CD4-positive, alpha-beta T cell treated with Interleukin-17A for 4 hours (primary cell): ENCODE measurements at regions not wholly inside any gene's neighbourhood (a gene's known extent, or its start where the extent isn't known, plus 50 kb on each side); places are given as distances from the start of the nearest gene placed in this dataset.
"Not testable (repeated sequence)": the region's sequence is repeated elsewhere in the genome, so short reads cannot be mapped to it uniquely, and the experiment has no call there.

ENCODE experiments used
- DNase-seq: peaks from one replicate; pipeline ENCODE4 v3.0.0-alpha.2; 2020; ENCODE audit warnings: mixed read lengths

DNA sequence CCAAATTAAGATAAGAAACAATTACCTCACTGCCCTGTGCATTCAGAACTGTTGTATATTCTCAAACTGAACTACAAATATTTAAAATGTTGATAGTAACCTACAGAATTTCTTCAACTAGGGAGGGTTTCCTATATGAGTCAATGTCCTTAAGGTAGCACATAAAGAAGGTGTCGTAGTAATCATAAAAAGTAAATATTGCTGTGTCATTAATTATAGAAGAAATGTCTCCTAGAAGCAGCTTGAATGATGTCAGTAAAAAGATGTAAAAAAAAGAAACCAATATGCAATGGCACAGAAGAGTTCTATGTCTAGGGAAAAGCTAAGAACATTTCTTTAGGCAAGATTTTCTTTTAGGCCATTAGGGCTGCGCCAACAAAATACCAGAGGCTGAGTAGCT is 559.6 kb upstream of the EPHA5 start:
- no peak for DNase-seq

DNA sequence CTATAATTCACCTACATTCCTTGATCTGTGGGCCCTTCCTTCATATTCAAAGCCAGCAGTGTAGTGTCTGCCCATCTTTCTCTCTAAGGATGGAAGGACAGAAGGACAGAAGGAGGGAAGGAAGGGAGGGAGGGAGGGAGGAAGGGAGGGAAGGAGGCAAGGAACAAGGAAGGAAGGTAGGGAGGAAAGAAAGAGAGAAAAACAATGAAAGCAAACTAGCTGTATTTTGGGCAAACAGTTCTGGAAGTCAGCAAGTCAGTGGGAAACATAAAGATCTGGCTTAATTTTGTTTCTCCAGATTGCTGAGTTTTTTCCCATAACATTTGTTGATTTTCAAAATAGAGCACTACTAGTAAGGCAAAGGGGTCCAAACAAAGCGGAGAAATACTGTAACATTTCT is 555.2 kb upstream of the EPHA5 start:
- DNase-seq = no peak

GRCh38 chr4:66223068-66223703 is 552.9 kb upstream of the EPHA5 start:
- DNase-seq = no peak

DNA sequence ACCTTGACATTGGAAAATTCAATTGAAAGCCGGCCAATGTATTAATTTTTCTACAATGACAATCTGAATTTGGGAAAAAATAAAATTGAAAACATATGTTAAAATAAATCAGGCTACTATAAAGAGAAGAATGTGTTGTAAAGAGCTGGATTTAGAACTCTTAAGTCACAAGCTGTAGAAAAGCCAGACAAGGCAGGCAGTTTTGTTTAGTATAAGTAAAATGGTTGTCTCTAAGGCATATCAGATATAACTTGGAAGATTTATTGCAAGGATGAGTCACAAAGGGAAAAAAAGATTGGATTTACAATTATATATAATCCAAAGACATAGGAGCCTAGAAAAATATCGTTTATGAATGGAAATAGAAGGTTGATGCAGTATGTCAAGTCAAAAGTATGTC is 549.1 kb upstream of the EPHA5 start:
- no peak for DNase-seq

GRCh38 chr4:66216252-66216651 is 546.0 kb upstream of the EPHA5 start:
- no peak for DNase-seq

DNA sequence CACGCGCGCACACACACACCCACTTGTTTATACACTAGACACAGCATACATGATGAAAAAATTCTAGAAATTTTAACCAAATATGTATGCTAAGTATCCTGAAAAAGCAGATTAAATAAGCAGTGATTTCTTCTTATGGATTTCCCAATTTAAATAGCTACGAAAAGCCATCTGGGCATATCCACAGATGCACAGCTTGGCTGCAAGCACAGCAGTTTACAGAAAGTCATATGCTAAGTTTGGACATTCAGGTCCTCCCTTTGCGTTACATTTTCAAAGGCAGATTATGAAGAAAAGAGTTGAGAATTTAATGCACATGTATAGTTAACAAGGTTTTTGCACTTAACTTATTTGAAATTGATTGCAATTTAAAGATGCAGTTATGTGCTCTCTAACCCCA is 542.2 kb upstream of the EPHA5 start:
- DNase-seq = no peak

GRCh38 chr4:66204534-66205247 is 534.4 kb upstream of the EPHA5 start:
- no peak for DNase-seq

- DNase-seq = no peak
These were observed 532.6 kb upstream of the EPHA5 start for GRCh38 chr4:66202870-66203269.

DNA sequence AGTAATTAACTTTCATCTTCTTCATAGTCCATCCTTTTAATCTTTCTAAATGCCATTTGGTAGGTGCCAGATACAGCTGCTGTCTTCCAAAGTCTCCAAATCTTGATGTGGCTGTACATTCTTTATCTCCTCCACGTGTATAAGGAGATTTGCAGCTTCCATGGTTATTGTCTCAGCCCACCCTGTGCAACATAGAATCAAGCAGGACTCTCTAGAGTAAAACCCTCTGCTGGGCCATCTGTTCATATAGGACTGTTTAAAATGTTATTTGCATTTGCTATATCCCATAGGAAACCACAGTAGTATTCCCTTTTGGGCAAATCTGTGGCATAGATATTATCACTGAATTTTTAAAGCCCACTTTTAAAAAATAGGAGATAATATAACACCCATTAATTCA is 527.2 kb upstream of the EPHA5 start:
- no peak for DNase-seq

GRCh38 chr4:66193487-66193886 is 523.2 kb upstream of the EPHA5 start:
- DNase-seq = no peak

DNA sequence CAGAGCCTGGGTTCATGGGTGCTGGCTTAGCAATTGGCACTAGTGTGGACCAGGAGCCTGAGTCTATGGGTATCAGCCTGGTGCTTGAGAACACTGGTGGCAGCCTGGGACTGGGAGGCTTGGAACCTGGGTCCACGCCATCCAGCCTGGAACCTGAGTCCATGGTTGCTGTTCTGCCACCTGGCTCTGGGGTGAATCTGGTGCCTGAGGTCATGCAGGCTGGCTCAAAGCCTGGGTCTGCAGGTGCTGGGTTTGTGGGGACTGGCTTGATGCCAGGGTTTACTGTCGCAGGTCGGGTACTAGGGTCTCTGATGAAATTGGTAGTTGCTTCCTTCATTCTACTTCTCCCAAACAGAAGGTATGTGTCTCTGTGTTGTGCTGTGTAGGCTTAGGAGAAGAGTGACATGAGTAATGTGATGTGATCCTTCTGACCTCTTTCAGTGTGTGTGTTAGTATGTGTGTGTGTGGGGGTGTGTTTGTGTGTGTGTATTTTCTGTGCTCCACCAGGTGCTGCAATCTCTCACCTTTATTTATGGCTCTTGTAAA is 517.0 kb upstream of the EPHA5 start:
- DNase-seq = no peak

DNA sequence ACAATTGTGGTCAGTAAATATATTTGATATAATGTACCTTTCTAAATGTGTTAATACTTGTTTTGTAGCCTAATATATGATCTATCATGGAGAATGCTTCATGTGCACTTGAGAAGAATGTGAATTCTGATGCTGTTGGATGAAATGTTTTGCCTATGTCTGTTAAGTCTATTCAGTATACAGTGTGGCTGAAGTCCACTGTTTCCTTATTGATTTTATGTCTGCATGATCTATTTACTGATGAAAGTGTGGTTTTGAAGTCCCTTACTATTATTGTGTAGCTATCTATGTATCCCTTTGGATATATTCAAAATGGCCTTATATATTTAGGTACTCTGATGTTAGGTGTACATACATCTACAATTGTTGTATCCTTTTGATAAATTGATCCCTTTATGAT is 515.8 kb upstream of the EPHA5 start:
- DNase-seq = no peak

DNA sequence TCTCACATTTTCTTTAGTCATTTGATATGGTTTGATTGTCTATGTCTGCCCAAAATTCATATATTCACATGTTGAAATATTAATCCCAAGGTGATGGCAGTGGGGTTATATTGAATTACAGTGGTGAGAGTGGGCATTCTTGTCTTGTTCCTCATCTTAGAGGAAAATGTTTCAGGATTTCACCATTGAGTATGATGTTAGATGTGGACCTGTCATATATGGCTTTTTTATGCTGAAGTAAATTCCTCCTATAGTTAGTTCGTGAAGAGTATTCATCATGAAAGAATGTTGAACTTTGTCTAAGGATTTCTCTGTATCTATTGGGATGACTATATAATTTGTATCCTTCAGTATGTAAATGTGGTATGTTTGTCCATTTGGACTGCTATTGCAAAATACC is 512.3 kb upstream of the EPHA5 start:
- no peak for DNase-seq

- no peak for DNase-seq
These were observed 508.6 kb upstream of the EPHA5 start for GRCh38 chr4:66178906-66179305.

- DNase-seq = no peak
These were observed 499.1 kb upstream of the EPHA5 start for GRCh38 chr4:66169341-66169740.

DNA sequence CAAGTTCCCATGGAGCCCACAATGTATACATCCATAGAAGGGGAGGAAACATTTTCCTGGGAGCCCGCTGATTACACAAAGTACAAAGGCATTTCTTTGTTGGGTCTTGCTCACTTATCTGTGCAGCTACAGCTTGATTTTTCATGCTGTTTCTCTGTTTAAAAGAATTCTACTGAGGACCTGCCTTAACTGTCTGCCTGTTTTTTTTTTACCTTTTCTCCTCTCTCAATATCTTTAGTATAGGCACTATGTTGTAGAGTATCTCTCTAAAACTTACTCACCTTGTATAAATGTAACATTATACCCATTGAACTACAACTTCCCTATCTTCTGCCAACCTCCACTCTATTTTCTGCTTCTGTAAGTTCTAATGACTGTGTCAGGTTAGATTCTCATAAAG is 494.6 kb upstream of the EPHA5 start:
- no peak for DNase-seq

GRCh38 chr4:66160606-66161005 is 490.3 kb upstream of the EPHA5 start:
- DNase-seq = no peak

- DNase-seq = no peak
These were observed 487.3 kb upstream of the EPHA5 start for GRCh38 chr4:66157594-66157993.

DNA sequence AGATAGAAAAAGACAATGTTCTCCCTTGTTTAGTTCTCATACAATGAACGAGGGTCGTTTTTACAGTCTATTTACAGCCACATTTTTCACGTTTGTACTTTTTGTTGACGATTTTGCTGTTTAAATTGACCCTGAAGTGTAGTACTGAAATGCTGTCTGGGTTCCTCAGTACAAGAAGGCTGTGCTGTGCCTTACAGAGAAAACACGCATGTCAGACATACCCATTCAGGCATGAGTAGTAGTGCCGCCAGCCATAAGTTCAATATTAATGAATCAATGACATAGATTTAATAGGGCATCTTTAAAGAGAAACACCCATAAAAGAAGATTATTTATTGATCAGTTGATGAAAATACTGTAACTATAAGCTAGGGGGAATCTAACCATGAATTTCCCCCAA is 459.8 kb upstream of the EPHA5 start:
- DNase-seq = no peak

- no peak for DNase-seq
These were observed 453.6 kb upstream of the EPHA5 start for GRCh38 chr4:66123831-66124413.

- no peak for DNase-seq
These were observed 452.9 kb upstream of the EPHA5 start for GRCh38 chr4:66123190-66123589.

GRCh38 chr4:66115231-66115630 is 444.9 kb upstream of the EPHA5 start:
- not testable (repeated sequence) for DNase-seq

DNA sequence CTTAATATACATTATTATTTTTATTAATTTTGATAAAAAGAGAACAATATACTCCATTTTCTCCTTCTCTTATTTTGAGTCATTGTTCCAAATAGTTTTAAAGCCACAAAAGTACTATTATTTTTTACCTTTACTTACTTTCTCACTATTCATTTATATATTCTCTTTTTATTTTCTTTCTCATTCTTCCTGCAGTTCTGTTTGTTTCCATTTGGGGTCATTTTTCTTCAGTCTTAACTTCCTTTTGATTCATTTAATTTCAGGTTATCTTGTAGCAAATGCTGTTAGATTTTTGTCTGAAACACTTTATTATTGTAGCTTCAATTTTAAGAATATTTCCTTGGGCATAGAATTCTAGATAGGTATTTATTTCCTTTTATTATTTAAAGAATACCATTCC is 438.6 kb upstream of the EPHA5 start:
- no peak for DNase-seq

- no peak for DNase-seq
These were observed 426.9 kb upstream of the EPHA5 start for GRCh38 chr4:66097218-66097617.
